Iris pigment epithelial cell (primary cell): ENCODE measurements at regions not wholly inside any gene's neighbourhood (a gene's known extent, or its start where the extent isn't known, plus 50 kb on each side); places are given as distances from the start of the nearest gene placed in this dataset.
A peak's percentile ranks its signal among the peaks of the same experiment; 100 is the strongest.
"Not testable (repeated sequence)": the region's sequence is repeated elsewhere in the genome, so short reads cannot be mapped to it uniquely, and the experiment has no call there.

Source experiments
- DNase-seq: peaks from one replicate; pipeline ENCODE4 v3.0.0-alpha.2; 2011; ENCODE audit warnings: low read depth

DNA sequence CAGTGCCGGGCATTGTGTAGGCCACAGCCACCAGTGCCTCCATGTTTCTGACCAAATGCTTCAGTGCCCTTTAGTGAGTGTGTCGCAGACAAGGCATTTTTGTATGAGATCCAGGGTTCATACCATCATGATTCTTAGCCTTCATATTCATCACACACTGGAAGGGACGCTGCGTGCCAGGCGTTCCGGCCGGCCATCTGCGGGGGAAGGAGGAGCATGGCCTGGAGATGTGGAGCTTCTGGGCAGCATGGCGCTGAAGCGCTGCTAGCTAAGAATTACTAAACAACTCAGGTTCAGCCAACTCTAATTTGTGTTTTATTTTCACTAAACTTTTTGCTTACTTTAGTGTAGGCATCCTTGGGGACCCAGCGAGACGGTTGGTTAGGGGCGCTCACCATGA lies 111.4 kb upstream of the EXOC2 start:
- DNase-seq, result no peak

DNA sequence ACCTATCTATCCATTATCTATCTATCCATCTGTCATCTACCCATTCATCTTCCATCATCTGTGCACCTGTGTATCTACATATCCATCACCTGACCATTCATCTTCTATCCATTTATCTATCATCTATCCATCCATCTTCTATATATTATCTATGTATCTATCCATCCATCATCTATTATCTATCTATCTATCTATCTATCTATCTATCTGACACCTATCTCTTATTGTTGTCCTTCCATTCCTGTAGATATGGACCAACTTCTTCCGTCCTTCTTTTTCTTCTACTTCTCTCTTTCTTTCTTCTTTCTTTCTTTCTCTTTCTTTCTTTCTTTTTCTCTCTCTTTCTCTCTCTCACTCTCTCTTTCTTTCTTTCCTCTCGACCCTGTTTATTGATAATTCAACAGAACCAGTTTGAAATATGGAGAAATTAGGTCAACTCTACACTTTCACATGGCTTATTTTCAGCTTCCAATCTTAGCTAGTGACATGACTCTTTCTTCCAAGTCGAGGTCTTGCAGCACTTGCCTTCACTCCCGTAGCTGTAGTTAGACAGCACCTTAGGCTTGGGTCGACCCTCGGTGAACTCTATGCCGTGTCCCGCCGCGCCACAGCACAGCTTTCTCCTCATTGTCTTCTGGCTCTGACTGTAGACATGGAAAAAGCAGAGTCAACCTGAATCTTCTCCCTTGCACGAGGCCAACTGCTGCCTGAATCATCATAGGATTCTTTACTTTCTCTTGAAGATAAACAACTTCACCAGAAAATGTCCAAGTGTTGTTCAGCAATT lies 110.4 kb upstream of the EXOC2 start:
- DNase-seq, result no peak

GRCh38 chr6:802701-803100 lies 109.8 kb upstream of the EXOC2 start:
- no peak for DNase-seq

DNA sequence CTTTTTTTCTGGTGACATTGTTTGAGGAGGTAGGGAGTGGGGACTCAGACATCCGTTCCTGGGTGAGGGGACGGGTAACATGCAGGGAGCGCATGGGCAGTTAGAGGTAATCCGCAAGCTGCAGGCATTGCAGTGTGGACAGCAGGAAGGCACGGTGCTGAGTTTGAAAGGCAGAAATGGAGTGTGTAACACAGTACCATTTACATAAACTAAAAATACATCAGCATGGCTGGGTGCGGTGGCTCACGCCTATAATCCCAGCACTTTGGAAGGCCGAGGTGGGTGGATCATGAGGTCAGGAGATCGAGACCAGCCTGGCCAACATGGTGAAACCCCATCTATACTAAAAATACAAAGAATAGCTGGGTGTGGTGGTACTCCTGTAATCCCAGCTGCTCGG lies 109.3 kb upstream of the EXOC2 start:
- not testable (repeated sequence) for DNase-seq

DNA sequence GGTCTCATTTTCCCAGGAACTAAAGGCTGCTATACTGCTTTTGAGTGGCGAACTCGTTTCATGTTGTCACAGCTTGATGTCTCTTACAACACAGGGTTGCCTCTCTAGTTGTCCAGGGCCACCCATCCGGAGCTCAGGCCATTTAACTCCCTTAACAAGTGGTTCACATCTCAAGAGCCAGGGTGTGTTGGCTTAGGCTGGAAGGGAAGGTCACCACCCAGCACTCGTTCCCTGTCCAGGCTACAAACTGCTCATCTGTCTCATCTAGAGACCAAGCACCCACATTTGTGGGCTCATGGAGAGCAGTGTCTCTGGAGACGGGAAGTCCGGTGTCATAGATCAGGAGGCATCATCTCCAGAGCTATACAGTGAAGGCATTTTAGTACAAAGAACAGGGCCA lies 106.8 kb upstream of the EXOC2 start:
- DNase-seq, result no peak

DNA sequence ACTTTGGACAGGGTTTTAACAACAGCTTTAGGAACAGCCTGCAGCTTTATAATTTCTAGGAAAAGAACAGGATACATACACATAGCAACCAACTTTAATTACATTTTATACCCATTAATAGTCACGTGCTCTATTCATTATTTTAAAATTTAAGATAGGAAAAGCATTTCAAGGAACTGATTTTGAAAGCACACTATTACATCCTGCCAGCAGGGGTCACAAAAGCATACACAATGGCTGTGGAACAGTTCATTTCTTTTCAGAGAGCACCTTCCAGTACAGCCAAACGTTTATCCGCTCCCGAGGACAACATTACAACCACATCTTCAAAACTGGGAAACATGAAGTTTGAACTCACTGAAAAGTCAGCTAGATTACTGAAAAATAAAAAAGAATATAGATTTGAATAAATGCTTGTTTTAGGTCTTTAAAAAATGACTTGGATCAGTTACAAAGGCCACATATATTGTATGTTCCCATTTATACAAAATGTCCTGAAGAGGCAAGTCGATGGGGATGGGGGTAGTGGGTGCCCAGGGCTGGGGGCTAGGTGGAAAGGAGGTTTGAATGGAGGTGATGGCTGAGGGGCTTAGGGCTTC lies 104.6 kb upstream of the EXOC2 start:
- DNase-seq, result peak; percentile 68

DNA sequence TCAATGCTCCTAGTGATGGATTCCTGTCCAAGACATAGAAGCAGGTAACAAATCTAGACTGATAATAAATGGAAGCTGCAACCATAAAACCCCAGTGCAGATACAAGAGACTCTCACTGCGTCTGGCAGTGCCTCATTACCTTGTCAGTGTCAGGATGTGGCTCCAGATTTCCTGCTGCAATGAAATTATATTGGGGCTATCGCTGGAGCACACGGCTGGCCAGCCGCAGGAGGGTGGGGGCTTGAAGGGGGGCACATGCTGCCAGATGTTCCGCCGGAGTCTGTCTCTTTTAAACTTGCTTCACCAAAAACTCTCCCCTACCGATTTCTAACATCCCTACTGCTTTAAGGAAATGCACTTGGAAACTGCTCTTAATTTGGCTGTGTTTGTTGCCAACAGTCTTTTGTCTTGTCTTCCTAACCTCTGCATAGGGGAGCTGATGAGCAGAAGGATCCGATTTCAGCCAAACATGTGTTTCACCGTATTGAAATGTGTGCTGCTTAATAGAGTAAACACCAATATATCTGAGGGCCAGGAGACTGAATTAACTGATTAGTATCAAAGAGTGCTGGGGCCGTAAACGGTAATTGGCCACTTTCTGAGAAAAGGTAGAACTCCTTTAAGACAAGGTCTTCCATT lies 102.2 kb upstream of the EXOC2 start:
- DNase-seq, result no peak

DNA sequence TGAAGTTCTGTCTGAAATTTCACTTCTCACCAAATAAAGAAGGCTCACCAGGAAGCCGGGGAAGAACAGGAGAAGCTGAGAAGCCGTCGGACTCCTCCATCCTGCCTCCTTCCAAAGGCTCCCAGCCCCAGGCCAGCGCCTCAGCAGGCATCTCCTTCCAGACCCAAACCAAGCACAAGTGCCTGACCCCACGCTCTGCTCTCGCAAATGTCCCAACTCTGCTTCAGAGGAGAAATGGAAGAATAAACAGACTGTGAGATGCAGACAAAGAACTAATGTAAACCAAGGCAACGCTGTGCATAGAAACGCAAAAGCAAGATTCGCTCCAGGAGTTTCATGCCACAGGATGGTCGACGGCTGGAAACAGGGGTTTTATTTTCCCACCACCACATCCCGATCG lies 100.3 kb upstream of the EXOC2 start:
- DNase-seq, result no peak

- no peak for DNase-seq
These were observed 99.7 kb upstream of the EXOC2 start for GRCh38 chr6:792662-793061.

GRCh38 chr6:788058-788457 lies 95.1 kb upstream of the EXOC2 start:
- DNase-seq, result no peak

DNA sequence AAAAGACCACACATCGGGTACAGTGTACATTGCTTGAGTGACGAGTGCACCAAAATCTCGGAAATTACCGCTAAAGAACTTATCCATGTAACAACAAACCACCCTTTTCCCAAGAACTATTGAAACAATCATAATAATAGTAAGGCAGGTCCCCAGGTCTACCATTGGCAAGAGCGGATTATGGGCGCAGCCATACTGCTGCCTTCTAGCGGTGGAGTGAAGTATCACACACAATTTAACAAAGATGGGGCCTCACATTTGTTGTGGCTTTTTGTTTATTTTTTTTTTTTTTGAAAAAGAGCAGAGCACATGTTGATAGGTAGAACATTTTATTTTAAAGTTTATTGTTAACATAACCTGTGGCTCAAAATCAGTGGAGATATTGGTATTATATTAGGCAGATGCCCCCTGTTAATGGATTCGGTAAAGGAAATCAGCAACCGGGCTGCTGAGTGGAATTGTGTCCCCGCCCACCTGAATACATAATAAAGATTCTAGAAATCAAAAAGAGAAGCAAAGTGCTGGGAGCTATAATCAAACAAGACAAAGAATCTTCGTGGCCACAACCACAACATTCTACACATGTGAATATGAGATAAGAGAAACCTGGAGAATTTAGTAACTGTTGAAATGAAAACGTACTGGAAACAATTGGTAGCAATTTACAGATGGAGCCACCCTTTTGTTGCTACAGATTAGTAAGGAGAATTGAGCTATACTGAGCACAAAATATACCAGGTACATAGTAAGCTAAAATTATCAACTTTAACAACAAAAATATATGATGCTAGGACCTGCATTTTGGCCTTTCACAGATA lies 94.2 kb upstream of the EXOC2 start:
- DNase-seq, result no peak

DNA sequence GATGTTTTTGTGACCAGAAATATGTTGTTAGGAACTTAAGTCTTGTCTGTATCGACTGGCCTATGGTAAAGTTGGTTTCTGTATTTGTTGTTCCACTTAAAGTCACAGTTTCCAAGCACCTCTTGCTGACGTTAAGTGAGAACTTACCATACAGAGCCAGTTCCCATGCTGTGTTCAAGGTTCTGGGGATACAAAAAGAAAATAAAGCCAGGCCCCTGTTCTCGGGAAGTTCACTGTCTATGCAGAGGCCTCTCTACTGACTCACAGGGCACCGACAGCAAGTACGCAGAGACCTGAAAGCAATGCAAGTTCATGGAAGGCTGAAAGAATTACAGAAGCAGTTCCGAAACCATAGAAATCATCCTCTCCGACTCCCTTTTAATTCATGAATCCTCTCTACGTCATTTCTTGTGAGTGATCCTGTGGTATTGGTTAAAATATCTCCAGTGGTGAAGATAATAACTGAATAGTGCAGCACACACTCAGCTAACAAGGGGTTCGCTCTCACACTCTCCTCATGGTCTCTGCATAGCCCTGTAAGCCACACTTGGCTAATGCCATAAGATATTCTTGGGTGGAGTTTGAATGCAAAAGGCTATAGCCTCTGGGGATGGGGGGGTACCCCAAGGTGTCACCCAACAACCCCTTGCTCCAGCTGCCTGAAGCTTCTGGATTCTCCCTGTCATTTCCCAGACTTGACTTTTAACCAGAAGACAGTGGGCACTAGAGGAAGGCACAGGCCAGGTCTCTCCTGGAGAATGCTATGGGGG lies 91.2 kb upstream of the EXOC2 start:
- DNase-seq, result peak; percentile 6

DNA sequence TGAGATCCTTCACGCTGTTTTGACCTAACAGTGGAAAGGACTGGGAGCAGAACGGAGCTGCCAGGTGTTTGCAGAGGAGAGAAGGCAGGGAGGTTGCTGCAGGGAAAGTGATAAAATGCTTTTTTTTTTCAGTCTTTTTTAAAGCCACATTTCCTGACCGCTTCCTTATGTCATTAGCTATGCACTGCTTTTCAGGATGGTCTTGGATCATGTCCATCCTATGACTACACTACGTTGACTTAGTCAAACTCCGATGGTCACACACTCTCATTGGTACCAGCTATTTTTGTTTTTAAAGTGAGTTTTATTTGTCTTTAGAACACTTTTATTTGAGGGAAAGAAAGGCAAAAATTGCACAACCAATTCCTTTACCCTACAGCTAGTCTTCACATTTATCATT lies 89.2 kb upstream of the EXOC2 start:
- DNase-seq, result no peak

GRCh38 chr6:781350-781961 lies 88.5 kb upstream of the EXOC2 start:
- DNase-seq, result no peak

- DNase-seq, result no peak
These were observed 87.8 kb upstream of the EXOC2 start for GRCh38 chr6:780706-781105.

- DNase-seq, result no peak
These were observed 84.0 kb upstream of the EXOC2 start for GRCh38 chr6:776951-777350.

- no peak for DNase-seq
These were observed 83.6 kb upstream of the EXOC2 start for GRCh38 chr6:776528-776931.

GRCh38 chr6:775863-776262 lies 82.9 kb upstream of the EXOC2 start:
- DNase-seq, result no peak

- not testable (repeated sequence) for DNase-seq
These were observed 78.7 kb upstream of the EXOC2 start for GRCh38 chr6:771683-772082.

- DNase-seq, result no peak
These were observed 75.0 kb upstream of the EXOC2 start for GRCh38 chr6:767755-768512.

DNA sequence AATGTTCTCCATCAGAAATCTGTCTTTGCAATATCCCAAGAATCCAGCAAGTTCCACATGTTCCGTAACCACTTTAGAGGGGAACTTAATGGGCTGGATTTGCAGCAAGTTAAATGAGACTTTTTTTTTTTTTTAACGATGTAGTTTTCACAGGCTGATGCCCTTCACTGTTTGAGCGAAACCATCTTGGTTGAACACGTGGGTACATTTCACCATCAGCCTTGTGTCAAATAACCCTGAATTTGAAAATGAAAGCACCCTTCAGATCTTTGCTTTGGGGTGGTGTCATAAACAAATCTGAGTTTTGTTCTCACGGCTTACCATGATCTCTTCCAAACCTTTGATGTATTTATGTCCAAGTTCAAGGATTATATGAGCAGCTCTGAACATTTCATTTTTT lies 73.7 kb upstream of the EXOC2 start:
- no peak for DNase-seq
